A549 (cell line): ENCODE measurements at regions not wholly inside any gene's neighbourhood (a gene's known extent, or its start where the extent isn't known, plus 50 kb on each side); places are given as distances from the start of the nearest gene placed in this dataset.

Source experiments
- CEBPB ChIP-seq, 2 experiments: fragments of >200 bp in 1 of 2; sonication (Bioruptor Twin) in 1 of 2; formaldehyde crosslinking in 1 of 2; IDR thresholded peaks; 2 replicates each; pipeline ENCODE4 v1.6.1; 2012 to 2016
- NFE2L2 ChIP-seq: fragments of 150-350 bp; conservative IDR thresholded peaks from 2 replicates; pipeline ENCODE4 v1.6.1; 2014; ENCODE audit warnings: low read length
- POLR2A ChIP-seq: IDR thresholded peaks from 2 replicates; pipeline ENCODE4 v1.6.1; 2012; ENCODE audit warnings: mild to moderate bottlenecking, low read length
- POLR2AphosphoS2 ChIP-seq: conservative IDR thresholded peaks from 2 replicates; pipeline ENCODE4 v1.6.1; 2012; ENCODE audit warnings: low read length, improper control_type of control experiment, inconsistent platforms
- ZFP36 ChIP-seq: fragments of 450-650 bp; IDR thresholded peaks from 2 replicates; pipeline ENCODE4 v1.6.1; 2014; ENCODE audit warnings: borderline replicate concordance; ENCODE audit not compliant: partially characterized antibody
- ZSCAN20 ChIP-seq: fragments of 250-450 bp; sonication (Bioruptor Pico); IDR thresholded peaks from 2 replicates; pipeline ENCODE4 v1.8.0; 2022; ENCODE audit warnings: mild to moderate bottlenecking, moderate library complexity
- TF ChIP-seq, protein P1 (sequence below): fragments of >200 bp; sonication (Bioruptor Twin); formaldehyde crosslinking; IDR thresholded peaks from 3 replicates; pipeline ENCODE4 v1.5.1; 2016
- TF ChIP-seq, protein P2 (sequence below): fragments of >200 bp; sonication (Bioruptor Twin); formaldehyde crosslinking; IDR thresholded peaks from 3 replicates; pipeline ENCODE4 v1.6.1; 2016
- TF ChIP-seq, protein P3 (sequence below): fragments of 450-650 bp; IDR thresholded peaks from 2 replicates; pipeline ENCODE4 v1.6.1; 2014; ENCODE audit warnings: antibody characterized with exemption
- TF ChIP-seq, protein P4 (sequence below): fragments of 200-600 bp; sonication (generic); IDR thresholded peaks from 2 replicates; pipeline ENCODE4 v1.6.1; 2016; ENCODE audit warnings: antibody characterized with exemption, mild to moderate bottlenecking, moderate library complexity

DNA sequence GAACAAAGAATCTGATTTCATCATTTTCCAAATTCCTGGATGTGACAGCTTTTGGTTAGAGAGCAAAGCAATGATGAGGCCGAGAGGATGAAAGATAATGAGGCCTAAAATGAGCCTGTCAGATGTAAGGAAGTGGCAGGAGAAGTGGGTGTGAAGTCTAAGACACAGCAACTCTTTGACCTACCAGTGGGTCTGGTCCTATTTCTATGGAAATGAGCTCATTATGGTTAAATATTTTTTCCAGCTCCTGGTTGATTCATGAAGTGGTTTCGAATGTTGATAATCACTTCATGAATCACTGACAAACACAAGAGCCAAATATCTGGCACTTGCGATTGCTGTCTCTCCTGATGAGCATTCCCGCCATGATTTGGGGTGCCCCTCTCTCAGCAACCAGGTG is 273.3 kb upstream of the CDH5 start:
- TF ChIP-seq NFE2L2: no peak
- TF ChIP-seq, protein P1, sequence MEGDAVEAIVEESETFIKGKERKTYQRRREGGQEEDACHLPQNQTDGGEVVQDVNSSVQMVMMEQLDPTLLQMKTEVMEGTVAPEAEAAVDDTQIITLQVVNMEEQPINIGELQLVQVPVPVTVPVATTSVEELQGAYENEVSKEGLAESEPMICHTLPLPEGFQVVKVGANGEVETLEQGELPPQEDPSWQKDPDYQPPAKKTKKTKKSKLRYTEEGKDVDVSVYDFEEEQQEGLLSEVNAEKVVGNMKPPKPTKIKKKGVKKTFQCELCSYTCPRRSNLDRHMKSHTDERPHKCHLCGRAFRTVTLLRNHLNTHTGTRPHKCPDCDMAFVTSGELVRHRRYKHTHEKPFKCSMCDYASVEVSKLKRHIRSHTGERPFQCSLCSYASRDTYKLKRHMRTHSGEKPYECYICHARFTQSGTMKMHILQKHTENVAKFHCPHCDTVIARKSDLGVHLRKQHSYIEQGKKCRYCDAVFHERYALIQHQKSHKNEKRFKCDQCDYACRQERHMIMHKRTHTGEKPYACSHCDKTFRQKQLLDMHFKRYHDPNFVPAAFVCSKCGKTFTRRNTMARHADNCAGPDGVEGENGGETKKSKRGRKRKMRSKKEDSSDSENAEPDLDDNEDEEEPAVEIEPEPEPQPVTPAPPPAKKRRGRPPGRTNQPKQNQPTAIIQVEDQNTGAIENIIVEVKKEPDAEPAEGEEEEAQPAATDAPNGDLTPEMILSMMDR: no peak
- TF ChIP-seq POLR2A: no peak
- TF ChIP-seq, protein P2, sequence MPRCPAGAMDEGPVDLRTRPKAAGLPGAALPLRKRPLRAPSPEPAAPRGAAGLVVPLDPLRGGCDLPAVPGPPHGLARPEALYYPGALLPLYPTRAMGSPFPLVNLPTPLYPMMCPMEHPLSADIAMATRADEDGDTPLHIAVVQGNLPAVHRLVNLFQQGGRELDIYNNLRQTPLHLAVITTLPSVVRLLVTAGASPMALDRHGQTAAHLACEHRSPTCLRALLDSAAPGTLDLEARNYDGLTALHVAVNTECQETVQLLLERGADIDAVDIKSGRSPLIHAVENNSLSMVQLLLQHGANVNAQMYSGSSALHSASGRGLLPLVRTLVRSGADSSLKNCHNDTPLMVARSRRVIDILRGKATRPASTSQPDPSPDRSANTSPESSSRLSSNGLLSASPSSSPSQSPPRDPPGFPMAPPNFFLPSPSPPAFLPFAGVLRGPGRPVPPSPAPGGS: no peak
- TF ChIP-seq CEBPB (IDR thresholded peaks at IDR 0.05): no peak
- TF ChIP-seq ZFP36: no peak
- TF ChIP-seq, protein P3, sequence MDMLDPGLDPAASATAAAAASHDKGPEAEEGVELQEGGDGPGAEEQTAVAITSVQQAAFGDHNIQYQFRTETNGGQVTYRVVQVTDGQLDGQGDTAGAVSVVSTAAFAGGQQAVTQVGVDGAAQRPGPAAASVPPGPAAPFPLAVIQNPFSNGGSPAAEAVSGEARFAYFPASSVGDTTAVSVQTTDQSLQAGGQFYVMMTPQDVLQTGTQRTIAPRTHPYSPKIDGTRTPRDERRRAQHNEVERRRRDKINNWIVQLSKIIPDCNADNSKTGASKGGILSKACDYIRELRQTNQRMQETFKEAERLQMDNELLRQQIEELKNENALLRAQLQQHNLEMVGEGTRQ: no peak
- no peak for TF ChIP-seq POLR2AphosphoS2
- TF ChIP-seq, protein P4, sequence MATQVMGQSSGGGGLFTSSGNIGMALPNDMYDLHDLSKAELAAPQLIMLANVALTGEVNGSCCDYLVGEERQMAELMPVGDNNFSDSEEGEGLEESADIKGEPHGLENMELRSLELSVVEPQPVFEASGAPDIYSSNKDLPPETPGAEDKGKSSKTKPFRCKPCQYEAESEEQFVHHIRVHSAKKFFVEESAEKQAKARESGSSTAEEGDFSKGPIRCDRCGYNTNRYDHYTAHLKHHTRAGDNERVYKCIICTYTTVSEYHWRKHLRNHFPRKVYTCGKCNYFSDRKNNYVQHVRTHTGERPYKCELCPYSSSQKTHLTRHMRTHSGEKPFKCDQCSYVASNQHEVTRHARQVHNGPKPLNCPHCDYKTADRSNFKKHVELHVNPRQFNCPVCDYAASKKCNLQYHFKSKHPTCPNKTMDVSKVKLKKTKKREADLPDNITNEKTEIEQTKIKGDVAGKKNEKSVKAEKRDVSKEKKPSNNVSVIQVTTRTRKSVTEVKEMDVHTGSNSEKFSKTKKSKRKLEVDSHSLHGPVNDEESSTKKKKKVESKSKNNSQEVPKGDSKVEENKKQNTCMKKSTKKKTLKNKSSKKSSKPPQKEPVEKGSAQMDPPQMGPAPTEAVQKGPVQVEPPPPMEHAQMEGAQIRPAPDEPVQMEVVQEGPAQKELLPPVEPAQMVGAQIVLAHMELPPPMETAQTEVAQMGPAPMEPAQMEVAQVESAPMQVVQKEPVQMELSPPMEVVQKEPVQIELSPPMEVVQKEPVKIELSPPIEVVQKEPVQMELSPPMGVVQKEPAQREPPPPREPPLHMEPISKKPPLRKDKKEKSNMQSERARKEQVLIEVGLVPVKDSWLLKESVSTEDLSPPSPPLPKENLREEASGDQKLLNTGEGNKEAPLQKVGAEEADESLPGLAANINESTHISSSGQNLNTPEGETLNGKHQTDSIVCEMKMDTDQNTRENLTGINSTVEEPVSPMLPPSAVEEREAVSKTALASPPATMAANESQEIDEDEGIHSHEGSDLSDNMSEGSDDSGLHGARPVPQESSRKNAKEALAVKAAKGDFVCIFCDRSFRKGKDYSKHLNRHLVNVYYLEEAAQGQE: no peak
- TF ChIP-seq ZSCAN20 (CRISPR knock-in tag): no peak
